ENCODE measurements at regions not wholly inside any gene's neighbourhood (a gene's known extent, or its start where the extent isn't known, plus 50 kb on each side); places are given as distances from the start of the nearest gene placed in this dataset.
A peak's percentile ranks its signal among the peaks of the same experiment; 100 is the strongest.

GRCh38 chr4:173707658-173708419 lies 177.8 kb upstream of the HAND2 start:
- Histone ChIP-seq H3K4me3 (ENCODE audit: low read length) (no peak overlapping the region), H3K79me1 (ENCODE audit: low read length) (no peaks in the 10 kb centered on the region), H3K4ac (ENCODE audit: low read depth, low read length) (no peak overlapping the region), H3K27ac (ENCODE audit: low read depth, low read length) (no peak overlapping the region), H3K36me3 (ENCODE audit: control insufficient read depth, insufficient read depth, low read length) (no peaks in the 10 kb centered on the region), H4K5ac (ENCODE audit: low read length) (no peak overlapping the region), H3K18ac (ENCODE audit: low read length) (no peak overlapping the region), H3K4me2 (ENCODE audit: low read length) (no peak overlapping the region), H4K8ac (ENCODE audit: low read depth, low read length) (no peak overlapping the region), H3K23ac (ENCODE audit: low read length) (no peak overlapping the region), H3K4me1 (ENCODE audit: control insufficient read depth, low read depth, low read length) (no peaks in the 10 kb centered on the region), H3K56ac (ENCODE audit: low read length) (no peak overlapping the region), H3K9ac (ENCODE audit: low read length) (no peak overlapping the region), H3K79me2 (ENCODE audit: control insufficient read depth, insufficient read depth, low read length) (no peaks in the 10 kb centered on the region), H2AK5ac (ENCODE audit: low read length) (no peak overlapping the region), H2BK120ac (ENCODE audit: low read depth, low read length) (no peak overlapping the region), H2BK15ac (replicated peaks; ENCODE audit: low read depth) (no peak overlapping the region), H2BK5ac (ENCODE audit: low read length) (no peak overlapping the region), H3K27me3 (ENCODE audit: insufficient read depth, low read length, poor library complexity) (no peaks in the 10 kb centered on the region)
- no peak for DNase-seq
- WGBS (ENCODE audit: extremely low coverage, insufficient coverage, low lambda C conversion rate) = no CpG with 5 or more reads among the region's 2 CpGs

- Histone ChIP-seq H3K18ac (ENCODE audit: low read length) (no peak overlapping the region), H3K4me2 (ENCODE audit: low read length) (no peak overlapping the region), H3K56ac (ENCODE audit: low read length) (no peak overlapping the region), H2AK5ac (ENCODE audit: low read length) (no peak overlapping the region), H2BK120ac (ENCODE audit: low read depth, low read length) (no peak overlapping the region), H3K23ac (ENCODE audit: low read length) (no peak overlapping the region), H3K27me3 (ENCODE audit: insufficient read depth, low read length, poor library complexity) (no peaks in the 10 kb centered on the region), H3K36me3 (ENCODE audit: control insufficient read depth, insufficient read depth, low read length) (no peaks in the 10 kb centered on the region), H3K27ac (ENCODE audit: low read depth, low read length) (no peak overlapping the region), H3K4ac (ENCODE audit: low read depth, low read length) (no peak overlapping the region), H2BK15ac (replicated peaks; ENCODE audit: low read depth) (no peak overlapping the region), H4K8ac (ENCODE audit: low read depth, low read length) (no peak overlapping the region), H2BK5ac (ENCODE audit: low read length) (no peak overlapping the region), H3K79me2 (ENCODE audit: control insufficient read depth, insufficient read depth, low read length) (no peaks in the 10 kb centered on the region), H3K4me1 (ENCODE audit: control insufficient read depth, low read depth, low read length) (no peaks in the 10 kb centered on the region), H3K79me1 (ENCODE audit: low read length) (no peaks in the 10 kb centered on the region), H4K5ac (ENCODE audit: low read length) (no peak overlapping the region), H3K9ac (ENCODE audit: low read length) (no peak overlapping the region), H3K4me3 (ENCODE audit: low read length) (no peak overlapping the region)
- WGBS (ENCODE audit: extremely low coverage, insufficient coverage, low lambda C conversion rate) = no CpG with 5 or more reads among the region's 9 CpGs
- DNase-seq = no peak
These were observed 174.2 kb upstream of the HAND2 start for GRCh38 chr4:173704201-173704600.

GRCh38 chr4:173703021-173703420 lies 173.0 kb upstream of the HAND2 start:
- H3K4ac ChIP-seq (ENCODE audit: low read depth, low read length) = no peak overlapping the region
- no peak overlapping the region for H4K5ac ChIP-seq (ENCODE audit: low read length)
- no peak overlapping the region for H2BK15ac ChIP-seq (replicated peaks; ENCODE audit: low read depth)
- H3K4me1 ChIP-seq (ENCODE audit: control insufficient read depth, low read depth, low read length) = no peaks in the 10 kb centered on the region
- H3K4me3 ChIP-seq (ENCODE audit: low read length) = no peak overlapping the region
- H3K27me3 ChIP-seq (ENCODE audit: insufficient read depth, low read length, poor library complexity) = no peaks in the 10 kb centered on the region
- no peak overlapping the region for H2BK5ac ChIP-seq (ENCODE audit: low read length)
- WGBS (ENCODE audit: extremely low coverage, insufficient coverage, low lambda C conversion rate) = no CpG with 5 or more reads among the region's 4 CpGs
- no peak overlapping the region for H3K18ac ChIP-seq (ENCODE audit: low read length)
- H3K79me2 ChIP-seq (ENCODE audit: control insufficient read depth, insufficient read depth, low read length) = no peaks in the 10 kb centered on the region
- H2AK5ac ChIP-seq (ENCODE audit: low read length) = no peak overlapping the region
- DNase-seq = no peak
- H3K27ac ChIP-seq (ENCODE audit: low read depth, low read length) = no peak overlapping the region
- no peaks in the 10 kb centered on the region for H3K79me1 ChIP-seq (ENCODE audit: low read length)
- no peak overlapping the region for H3K23ac ChIP-seq (ENCODE audit: low read length)
- H3K4me2 ChIP-seq (ENCODE audit: low read length) = no peak overlapping the region
- no peak overlapping the region for H3K9ac ChIP-seq (ENCODE audit: low read length)
- no peaks in the 10 kb centered on the region for H3K36me3 ChIP-seq (ENCODE audit: control insufficient read depth, insufficient read depth, low read length)
- no peak overlapping the region for H4K8ac ChIP-seq (ENCODE audit: low read depth, low read length)
- H2BK120ac ChIP-seq (ENCODE audit: low read depth, low read length) = no peak overlapping the region
- no peak overlapping the region for H3K56ac ChIP-seq (ENCODE audit: low read length)

GRCh38 chr4:173700650-173701049 lies 170.6 kb upstream of the HAND2 start:
- Histone ChIP-seq H3K4me1 (ENCODE audit: control insufficient read depth, low read depth, low read length) (no peaks in the 10 kb centered on the region), H3K18ac (ENCODE audit: low read length) (no peak overlapping the region), H3K36me3 (ENCODE audit: control insufficient read depth, insufficient read depth, low read length) (no peaks in the 10 kb centered on the region), H3K79me2 (ENCODE audit: control insufficient read depth, insufficient read depth, low read length) (no peaks in the 10 kb centered on the region), H3K4ac (ENCODE audit: low read depth, low read length) (no peak overlapping the region), H3K79me1 (ENCODE audit: low read length) (no peaks in the 10 kb centered on the region), H2BK5ac (ENCODE audit: low read length) (no peak overlapping the region), H3K4me3 (ENCODE audit: low read length) (no peak overlapping the region), H3K9ac (ENCODE audit: low read length) (no peak overlapping the region), H4K8ac (ENCODE audit: low read depth, low read length) (no peak overlapping the region), H3K56ac (ENCODE audit: low read length) (no peak overlapping the region), H4K5ac (ENCODE audit: low read length) (no peak overlapping the region), H3K4me2 (ENCODE audit: low read length) (no peak overlapping the region), H2AK5ac (ENCODE audit: low read length) (no peak overlapping the region), H3K27ac (ENCODE audit: low read depth, low read length) (no peak overlapping the region), H3K23ac (ENCODE audit: low read length) (no peak overlapping the region), H3K27me3 (ENCODE audit: insufficient read depth, low read length, poor library complexity) (no peaks in the 10 kb centered on the region), H2BK15ac (replicated peaks; ENCODE audit: low read depth) (no peak overlapping the region), H2BK120ac (ENCODE audit: low read depth, low read length) (no peak overlapping the region)
- DNase-seq = peak; percentile 63
- WGBS (ENCODE audit: extremely low coverage, insufficient coverage, low lambda C conversion rate) = no CpG with 5 or more reads among the region's 4 CpGs

GRCh38 chr4:173699841-173700475 lies 169.9 kb upstream of the HAND2 start:
- DNase-seq = no peak
- no peaks in the 10 kb centered on the region for H3K36me3 ChIP-seq (ENCODE audit: control insufficient read depth, insufficient read depth, low read length)
- H4K8ac ChIP-seq (ENCODE audit: low read depth, low read length) = no peak overlapping the region
- H3K27ac ChIP-seq (ENCODE audit: low read depth, low read length) = no peak overlapping the region
- no peak overlapping the region for H3K9ac ChIP-seq (ENCODE audit: low read length)
- H2BK15ac ChIP-seq (replicated peaks; ENCODE audit: low read depth) = no peak overlapping the region
- H2BK5ac ChIP-seq (ENCODE audit: low read length) = no peak overlapping the region
- no peak overlapping the region for H3K56ac ChIP-seq (ENCODE audit: low read length)
- no CpG with 5 or more reads among the region's 2 CpGs for WGBS (ENCODE audit: extremely low coverage, insufficient coverage, low lambda C conversion rate)
- H3K4me2 ChIP-seq (ENCODE audit: low read length) = no peak overlapping the region
- H4K5ac ChIP-seq (ENCODE audit: low read length) = no peak overlapping the region
- H3K4ac ChIP-seq (ENCODE audit: low read depth, low read length) = no peak overlapping the region
- no peak overlapping the region for H2BK120ac ChIP-seq (ENCODE audit: low read depth, low read length)
- H3K23ac ChIP-seq (ENCODE audit: low read length) = no peak overlapping the region
- H3K4me1 ChIP-seq (ENCODE audit: control insufficient read depth, low read depth, low read length) = no peaks in the 10 kb centered on the region
- no peaks in the 10 kb centered on the region for H3K79me1 ChIP-seq (ENCODE audit: low read length)
- no peak overlapping the region for H3K4me3 ChIP-seq (ENCODE audit: low read length)
- no peak overlapping the region for H2AK5ac ChIP-seq (ENCODE audit: low read length)
- H3K27me3 ChIP-seq (ENCODE audit: insufficient read depth, low read length, poor library complexity) = no peaks in the 10 kb centered on the region
- no peaks in the 10 kb centered on the region for H3K79me2 ChIP-seq (ENCODE audit: control insufficient read depth, insufficient read depth, low read length)
- H3K18ac ChIP-seq (ENCODE audit: low read length) = no peak overlapping the region
